Esophagus muscularis mucosa (tissue), 4 donors: ENCODE measurements at regions not wholly inside any gene's neighbourhood (a gene's known extent, or its start where the extent isn't known, plus 50 kb on each side); places are given as distances from the start of the nearest gene placed in this dataset.

Experiments
- DNase-seq: peaks from one replicate; pipeline ENCODE4 v3.0.0-alpha.2; 2017; ENCODE audit errors: extremely low spot score
- H3K27ac ChIP-seq, 4 donors: fragments of 200-600 bp; sonication (generic); replicated peaks in 1 of 4; 1 replicate in 3 of 4; 2 replicates in 1 of 4; pipeline ENCODE4 v1.5.1; 2016 to 2019; ENCODE audit warnings: mild to moderate bottlenecking in 1 of 4
- H3K27me3 ChIP-seq, 4 donors: fragments of 200-600 bp; sonication (generic); one replicate each; pipeline versions ENCODE4 v1.5.1 to v1.6.0; 2016 to 2019
- H3K36me3 ChIP-seq, 4 donors: fragments of 200-600 bp; sonication (generic); one replicate each; pipeline ENCODE4 v1.5.1; 2016 to 2019
- H3K4me1 ChIP-seq, 4 donors: fragments of 200-600 bp; sonication (generic); one replicate each; pipeline ENCODE4 v1.5.1; 2016 to 2019
- H3K4me3 ChIP-seq, 4 donors: fragments of 200-600 bp; sonication (generic); 1 replicate in 2 of 4; 2 replicates in 2 of 4; pipeline ENCODE4 v1.5.1; 2016 to 2019; ENCODE audit warnings: mild to moderate bottlenecking in 4 of 4, moderate library complexity in 1 of 4
- H3K9me3 ChIP-seq, 4 donors: fragments of 200-600 bp; sonication (generic); 1 replicate in 3 of 4; 2 replicates in 1 of 4; pipeline ENCODE4 v1.5.1; 2016 to 2019
- EP300 ChIP-seq: sonication (generic); formaldehyde crosslinking; IDR thresholded peaks from one replicate; pipeline ENCODE4 v1.6.1; 2017; ENCODE audit warnings: antibody characterized with exemption
- POLR2A ChIP-seq: fragments of 450-650 bp; IDR thresholded peaks from one replicate; pipeline ENCODE4 v1.6.1; 2017; ENCODE audit warnings: antibody characterized with exemption, moderate library complexity, mild to moderate bottlenecking, low read depth
- POLR2AphosphoS5 ChIP-seq, 2 donors: sonication (generic); formaldehyde crosslinking; IDR thresholded peaks; one replicate each; pipeline ENCODE4 v1.6.1; 2017; ENCODE audit warnings: antibody characterized with exemption in 2 of 2
- WGBS: methylation state at CpG from one replicate; pipeline ENCODE4 v1.1.5; 2018; 5-methylcytosine and 5-hydroxymethylcytosine counted together
- intact Hi-C: fragments of 100-400 bp; cut with DNase I; formaldehyde crosslinking; loops from one replicate; pipeline ENCODE4 v1.15.1; 2023
- TF ChIP-seq, protein P1 (sequence below), 3 experiments: fragments of 200-600 bp in 2 of 3; fragments of 450-650 bp in 1 of 3; sonication (generic) in 2 of 3; IDR thresholded peaks; one replicate each; pipeline ENCODE4 v1.5.1; 2017 to 2019; ENCODE audit warnings: antibody characterized with exemption in 3 of 3, mild to moderate bottlenecking in 2 of 3, moderate library complexity in 1 of 3

GRCh38 chr5:173410459-173411233 lies 82.4 kb upstream of the STC2 start:
- H3K4me1 ChIP-seq = peaks cover 0 to 39% (median 34%) of the 10 kb centered on the region in 4 donors
- no peak for DNase-seq
- TF ChIP-seq EP300 = no peak
- TF ChIP-seq POLR2AphosphoS5 (IDR thresholded peaks at IDR 0.05) = peak; percentile 13 to 18
- no peaks in the 10 kb centered on the region for H3K9me3 ChIP-seq
- no peak overlapping the region for H3K4me3 ChIP-seq
- no peaks in the 10 kb centered on the region for H3K36me3 ChIP-seq
- WGBS = 69% methylated on average over 9 of the region's 9 CpGs
- H3K27ac ChIP-seq = peak overlapping the region in 3 of 4 donors; percentile 38 to 55 (median 50)
- intact Hi-C loops = no loop called here
- H3K27me3 ChIP-seq = no peaks in the 10 kb centered on the region

DNA sequence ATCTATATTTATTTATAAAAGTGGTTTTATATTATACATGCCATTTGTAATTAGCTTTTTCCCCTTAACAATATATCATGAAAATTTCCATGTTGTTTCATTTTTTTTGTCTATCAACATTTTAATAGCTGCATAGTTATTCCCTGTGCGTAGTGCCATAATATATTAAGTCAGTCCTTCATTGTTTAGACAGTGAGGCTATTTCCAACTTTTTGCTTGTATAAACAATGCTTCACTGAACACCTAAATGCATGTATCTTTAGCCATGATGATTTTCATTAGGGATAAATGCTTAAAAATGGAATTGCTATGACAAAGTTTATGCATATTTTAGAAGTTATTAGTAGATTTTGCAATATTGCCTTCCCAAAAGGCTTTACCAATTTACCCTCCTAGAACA lies 80.7 kb upstream of the STC2 start:
- H3K9me3 ChIP-seq = no peaks in the 10 kb centered on the region
- H3K27me3 ChIP-seq = no peaks in the 10 kb centered on the region
- intact Hi-C loops = no loop called here
- TF ChIP-seq POLR2AphosphoS5 (IDR thresholded peaks at IDR 0.05) = no peak
- TF ChIP-seq, protein P1, sequence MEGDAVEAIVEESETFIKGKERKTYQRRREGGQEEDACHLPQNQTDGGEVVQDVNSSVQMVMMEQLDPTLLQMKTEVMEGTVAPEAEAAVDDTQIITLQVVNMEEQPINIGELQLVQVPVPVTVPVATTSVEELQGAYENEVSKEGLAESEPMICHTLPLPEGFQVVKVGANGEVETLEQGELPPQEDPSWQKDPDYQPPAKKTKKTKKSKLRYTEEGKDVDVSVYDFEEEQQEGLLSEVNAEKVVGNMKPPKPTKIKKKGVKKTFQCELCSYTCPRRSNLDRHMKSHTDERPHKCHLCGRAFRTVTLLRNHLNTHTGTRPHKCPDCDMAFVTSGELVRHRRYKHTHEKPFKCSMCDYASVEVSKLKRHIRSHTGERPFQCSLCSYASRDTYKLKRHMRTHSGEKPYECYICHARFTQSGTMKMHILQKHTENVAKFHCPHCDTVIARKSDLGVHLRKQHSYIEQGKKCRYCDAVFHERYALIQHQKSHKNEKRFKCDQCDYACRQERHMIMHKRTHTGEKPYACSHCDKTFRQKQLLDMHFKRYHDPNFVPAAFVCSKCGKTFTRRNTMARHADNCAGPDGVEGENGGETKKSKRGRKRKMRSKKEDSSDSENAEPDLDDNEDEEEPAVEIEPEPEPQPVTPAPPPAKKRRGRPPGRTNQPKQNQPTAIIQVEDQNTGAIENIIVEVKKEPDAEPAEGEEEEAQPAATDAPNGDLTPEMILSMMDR (IDR thresholded peaks at IDR 0.05) = no peak
- TF ChIP-seq POLR2A = no peak
- no peak for TF ChIP-seq EP300
- 32% methylated on average over 1 of the region's 1 CpG for WGBS
- no peak overlapping the region for H3K4me3 ChIP-seq
- no peaks in the 10 kb centered on the region for H3K36me3 ChIP-seq
- peaks cover 0 to 39% (median 34%) of the 10 kb centered on the region in 4 donors for H3K4me1 ChIP-seq
- DNase-seq = no peak
- no peak overlapping the region for H3K27ac ChIP-seq

DNA sequence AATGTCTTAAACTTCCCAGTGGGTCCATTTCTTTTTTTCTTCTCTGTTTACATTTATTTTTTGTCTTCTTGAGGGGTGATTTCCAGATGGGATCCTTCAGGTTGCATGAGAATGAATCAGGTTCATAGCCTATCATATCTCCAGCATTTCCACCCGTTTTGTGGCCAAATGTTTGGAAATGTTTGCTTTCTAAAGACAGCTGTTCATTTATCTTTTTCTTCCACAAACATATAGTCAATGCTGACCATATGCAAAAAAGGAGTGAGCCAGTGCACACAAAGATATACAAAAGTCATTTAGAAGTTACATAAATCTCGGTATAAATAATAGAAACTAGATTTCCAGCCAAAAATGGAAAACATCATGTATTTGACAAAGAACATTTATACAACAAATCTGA lies 71.6 kb upstream of the STC2 start:
- Histone ChIP-seq H3K4me3 (no peak overlapping the region), H3K9me3 (no peaks in the 10 kb centered on the region), H3K4me1 (peaks cover 0 to 4% (median 0%) of the 10 kb centered on the region in 4 donors), H3K27me3 (no peaks in the 10 kb centered on the region), H3K36me3 (no peaks in the 10 kb centered on the region), H3K27ac (no peak overlapping the region)
- WGBS = 49% methylated on average over 2 of the region's 2 CpGs
- intact Hi-C loops = no loop called here
- TF ChIP-seq POLR2AphosphoS5 (IDR thresholded peaks at IDR 0.05) (no peak), POLR2A (no peak), EP300 (no peak)
- TF ChIP-seq, protein P1 (IDR thresholded peaks at IDR 0.05) = no peak
- no peak for DNase-seq

GRCh38 chr5:173397516-173397915 lies 69.3 kb upstream of the STC2 start:
- H3K4me1 ChIP-seq = peaks cover 0 to 4% (median 0%) of the 10 kb centered on the region in 4 donors
- H3K4me3 ChIP-seq = no peak overlapping the region
- no peaks in the 10 kb centered on the region for H3K27me3 ChIP-seq
- WGBS = 65% methylated on average over 6 of the region's 6 CpGs
- H3K9me3 ChIP-seq = peaks cover 0 to 1% (median 0%) of the 10 kb centered on the region in 4 donors
- TF ChIP-seq POLR2AphosphoS5 (IDR thresholded peaks at IDR 0.05) (no peak), POLR2A (no peak), EP300 (no peak)
- TF ChIP-seq, protein P1 (IDR thresholded peaks at IDR 0.05) = no peak
- intact Hi-C loops = no loop called here
- H3K36me3 ChIP-seq = no peaks in the 10 kb centered on the region
- no peak overlapping the region for H3K27ac ChIP-seq
- no peak for DNase-seq

- H3K9me3 ChIP-seq = peaks cover 0 to 7% (median 0%) of the 10 kb centered on the region in 4 donors
- DNase-seq = no peak
- H3K4me3 ChIP-seq = no peak overlapping the region
- H3K27me3 ChIP-seq = no peaks in the 10 kb centered on the region
- no peaks in the 10 kb centered on the region for H3K36me3 ChIP-seq
- no peak overlapping the region for H3K27ac ChIP-seq
- intact Hi-C loops = no loop called here
- WGBS = 76% methylated on average over 10 of the region's 14 CpGs
- TF ChIP-seq POLR2A = no peak
- peaks cover 0 to 4% (median 0%) of the 10 kb centered on the region in 4 donors for H3K4me1 ChIP-seq
Observed at GRCh38 chr5:173396311-173396993, 68.2 kb upstream of the STC2 start.
